PC-3 (cell line): ENCODE measurements at regions not wholly inside any gene's neighbourhood (a gene's known extent, or its start where the extent isn't known, plus 50 kb on each side); places are given as distances from the start of the nearest gene placed in this dataset.

ENCODE experiments used
- ATAC-seq: fragments of 200-7000 bp; cut with Tn5 transposase; 2 replicates; pipeline ENCODE4 v1.9.1; 2020; ENCODE audit warnings: mild to moderate bottlenecking, moderate library complexity
- BruUV-seq: library from RNA; stranded (reverse); fragments of 400-500 nt; replicated peaks from 2 replicates; lab custom pipeline; 2021; lab: Mats Ljungman, UMichigan
- CTCF ChIA-PET: fragments of 300-600 bp; sonication (Branson Sonifier 250); formaldehyde crosslinking; loops from one replicate; lab custom pipeline; 2022; ENCODE audit warnings: antibody characterized with exemption; lab: Charles Lee
- POLR2A ChIA-PET: fragments of 300-600 bp; sonication (Branson Sonifier 250); formaldehyde crosslinking; loops from one replicate; lab custom pipeline; 2022; ENCODE audit warnings: antibody characterized with exemption; ENCODE audit not compliant: unreplicated experiment; lab: Charles Lee
- DNase-seq: peaks from one replicate; pipeline ENCODE4 v3.0.0-alpha.2; 2015
- H2AFZ ChIP-seq: fragments of 300-600 bp; sonication (generic); 2 replicates; pipeline ENCODE4 v1.6.0; 2016; ENCODE audit warnings: antibody characterized with exemption, low read length
- H3F3A ChIP-seq: fragments of 300-600 bp; sonication (generic); one replicate; pipeline ENCODE4 v1.6.0; 2017; ENCODE audit warnings: antibody characterized with exemption, low read length, control low read depth, mild to moderate bottlenecking; ENCODE audit not compliant: unreplicated experiment
- H3K27ac ChIP-seq: fragments of 300-600 bp; sonication (generic); 2 replicates; pipeline ENCODE4 v1.5.1; 2016; ENCODE audit warnings: mild to moderate bottlenecking, low read length
- H3K27me3 ChIP-seq: fragments of 300-600 bp; sonication (generic); 2 replicates; pipeline ENCODE4 v1.6.1; 2016; ENCODE audit warnings: low read length, mixed read lengths
- H3K36me3 ChIP-seq: fragments of 300-600 bp; sonication (generic); 2 replicates; pipeline ENCODE4 v1.6.1; 2016; ENCODE audit warnings: low read depth, mixed run types, low read length, mixed read lengths
- H3K4me1 ChIP-seq: fragments of 300-600 bp; sonication (generic); 2 replicates; pipeline ENCODE4 v1.5.1; 2016; ENCODE audit warnings: low read length; ENCODE audit not compliant: insufficient read depth
- H3K4me2 ChIP-seq: fragments of 300-600 bp; sonication (generic); 2 replicates; pipeline ENCODE4 v1.6.0; 2016; ENCODE audit warnings: low read length
- H3K4me3 ChIP-seq: fragments of 300-600 bp; sonication (generic); 2 replicates; pipeline ENCODE4 v1.5.1; 2016; ENCODE audit warnings: mild to moderate bottlenecking, low read length, mixed read lengths
- H3K79me2 ChIP-seq: fragments of 300-600 bp; sonication (generic); 2 replicates; pipeline ENCODE4 v1.6.1; 2017; ENCODE audit warnings: low read length, mixed read lengths
- H3K9ac ChIP-seq: fragments of 300-600 bp; sonication (generic); 2 replicates; pipeline ENCODE4 v1.6.0; 2016; ENCODE audit warnings: mild to moderate bottlenecking, low read length
- H3K9me2 ChIP-seq: fragments of 300-600 bp; sonication (generic); replicated peaks from 2 replicates; pipeline ENCODE4 v1.6.1; 2016; ENCODE audit warnings: mixed run types, low read length, mixed read lengths
- H3K9me3 ChIP-seq: fragments of 300-600 bp; sonication (generic); 2 replicates; pipeline ENCODE4 v1.6.1; 2016; ENCODE audit warnings: low read length, mixed read lengths
- H4K20me1 ChIP-seq: fragments of 300-600 bp; sonication (generic); 2 replicates; pipeline ENCODE4 v1.6.1; 2016; ENCODE audit warnings: low read length, mixed read lengths
- CTCF ChIP-seq: fragments of 300-600 bp; sonication (generic); conservative IDR thresholded peaks from 2 replicates; pipeline ENCODE4 v1.5.1; 2017; ENCODE audit warnings: antibody characterized with exemption, low read depth, mild to moderate bottlenecking, low read length
- EZH2 ChIP-seq: fragments of 300-600 bp; sonication (generic); IDR thresholded peaks from one replicate; pipeline ENCODE4 v1.6.1; 2017; ENCODE audit warnings: antibody characterized with exemption, mild to moderate bottlenecking, low read length; ENCODE audit not compliant: unreplicated experiment
- EZH2phosphoT487 ChIP-seq: fragments of 300-600 bp; sonication (generic); IDR thresholded peaks from 2 replicates; pipeline ENCODE4 v1.6.1; 2018; ENCODE audit warnings: mild to moderate bottlenecking, antibody characterized with exemption, low read length, borderline replicate concordance
- intact Hi-C: fragments of 100-400 bp; cut with micrococcal nuclease; formaldehyde crosslinking; loops from 2 replicates; pipeline ENCODE4 v1.9.0; 2023

DNA sequence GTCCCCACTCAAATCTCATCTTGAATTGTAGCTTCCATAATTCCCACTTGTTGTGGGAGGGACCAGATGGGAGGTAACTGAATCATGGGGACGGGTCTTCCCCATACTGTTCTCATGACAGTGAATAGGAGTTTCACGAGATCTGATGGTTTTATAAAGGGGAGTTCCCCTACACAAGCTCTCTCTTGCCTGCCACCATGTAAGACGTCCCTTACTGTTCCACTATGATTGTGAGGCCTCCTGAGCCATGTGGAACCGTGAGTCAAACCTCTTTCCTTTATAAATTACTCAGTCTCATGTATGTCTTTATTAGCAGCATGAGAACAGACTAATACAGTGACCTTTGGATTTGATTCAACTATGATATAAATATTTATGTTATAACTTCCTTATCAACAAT is 78.0 kb downstream of the CYRIA start:
- POLR2A ChIA-PET: no interaction called here
- Histone ChIP-seq H3K4me1 (no peaks in the 10 kb centered on the region), H3K4me3 (no peak overlapping the region), H3K4me2 (no peak overlapping the region), H3K36me3 (no peaks in the 10 kb centered on the region), H2AFZ (no peak overlapping the region), H3K79me2 (no peaks in the 10 kb centered on the region), H3K9ac (no peak overlapping the region), H3K27me3 (no peaks in the 10 kb centered on the region), H3K9me2 (no peaks in the 10 kb centered on the region), H3F3A (no peaks in the 10 kb centered on the region), H3K9me3 (no peaks in the 10 kb centered on the region), H4K20me1 (no peaks in the 10 kb centered on the region), H3K27ac (no peak overlapping the region)
- intact Hi-C loops: no loop called here
- DNase-seq (no peak), ATAC-seq (no peak)
- no peak for TF ChIP-seq EZH2phosphoT487
- TF ChIP-seq CTCF: no peak
- no peak for TF ChIP-seq EZH2
- CTCF ChIA-PET: no interaction called here
- BruUV-seq: no TSS peak

- Histone ChIP-seq H3K9ac (no peak overlapping the region), H3K27ac (no peak overlapping the region), H3K79me2 (no peaks in the 10 kb centered on the region), H3K36me3 (no peaks in the 10 kb centered on the region), H4K20me1 (no peaks in the 10 kb centered on the region), H2AFZ (no peak overlapping the region), H3K27me3 (no peaks in the 10 kb centered on the region), H3K9me3 (no peaks in the 10 kb centered on the region), H3K4me3 (no peak overlapping the region), H3F3A (no peaks in the 10 kb centered on the region), H3K9me2 (no peaks in the 10 kb centered on the region), H3K4me2 (no peak overlapping the region), H3K4me1 (no peaks in the 10 kb centered on the region)
- POLR2A ChIA-PET: no interaction called here
- DNase-seq: no peak
- no peak for TF ChIP-seq EZH2phosphoT487
- BruUV-seq: no TSS peak
- intact Hi-C loops: no loop called here
- CTCF ChIA-PET: no interaction called here
- ATAC-seq: no peak
Observed at GRCh38 chr2:16584824-16585540, 80.7 kb downstream of the CYRIA start.

DNA sequence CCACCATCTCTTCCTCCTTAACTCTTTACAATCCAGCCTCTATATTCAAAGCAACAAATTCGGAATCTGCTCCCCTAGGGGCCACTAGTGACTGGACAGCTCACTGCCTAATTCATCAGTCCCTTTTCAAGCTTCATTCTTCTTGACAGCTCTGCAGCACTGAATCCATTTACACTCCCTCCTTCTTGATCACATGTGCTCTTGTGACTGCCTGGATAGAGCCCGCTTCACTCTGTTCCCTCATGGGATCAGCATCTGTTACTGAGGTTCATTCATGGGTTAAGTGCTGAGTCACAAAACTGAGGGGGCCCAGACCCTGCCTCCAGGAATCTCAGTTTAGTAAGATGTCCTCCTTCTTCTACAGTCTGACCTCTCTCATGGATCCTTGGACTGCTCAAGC is 81.5 kb downstream of the CYRIA start:
- H3K4me1 ChIP-seq: no peaks in the 10 kb centered on the region
- H4K20me1 ChIP-seq: no peaks in the 10 kb centered on the region
- H3K27ac ChIP-seq: no peak overlapping the region
- no peaks in the 10 kb centered on the region for H3K36me3 ChIP-seq
- no peak for ATAC-seq
- TF ChIP-seq CTCF (no peak), EZH2phosphoT487 (no peak), EZH2 (no peak)
- no peak for DNase-seq
- intact Hi-C loops: no loop called here
- no peaks in the 10 kb centered on the region for H3K27me3 ChIP-seq
- H3K9me3 ChIP-seq: no peaks in the 10 kb centered on the region
- POLR2A ChIA-PET: no interaction called here
- CTCF ChIA-PET: no interaction called here
- BruUV-seq: no TSS peak
- no peaks in the 10 kb centered on the region for H3F3A ChIP-seq
- H3K9me2 ChIP-seq: no peaks in the 10 kb centered on the region
- no peak overlapping the region for H3K4me3 ChIP-seq
- no peaks in the 10 kb centered on the region for H3K79me2 ChIP-seq
- no peak overlapping the region for H3K4me2 ChIP-seq
- H2AFZ ChIP-seq: no peak overlapping the region
- H3K9ac ChIP-seq: no peak overlapping the region
